ENCODE measurements at regions not wholly inside any gene's neighbourhood (a gene's known extent, or its start where the extent isn't known, plus 50 kb on each side); places are given as distances from the start of the nearest gene placed in this dataset.

GRCh38 chr15:62269504-62269903 is 104.4 kb upstream of the C2CD4B start:
- H2AFZ ChIP-seq (ENCODE audit: low read length), result no peak overlapping the region
- no peaks in the 10 kb centered on the region for H3K27me3 ChIP-seq (ENCODE audit: control insufficient read depth, insufficient read depth, low read length)
- TF ChIP-seq CTCF (conservative IDR thresholded peaks at IDR 0.05 in 1 of 2, IDR thresholded peaks at IDR 0.05 in 1 of 2; ENCODE audit: low read depth in 1 of 2, low read length in 2 of 2) (no peak), EZH2 (IDR thresholded peaks at IDR 0.05; ENCODE audit: low read length, missing control alignments) (no peak)
- H3K4me3 ChIP-seq (replicated peaks in 1 of 4; ENCODE audit: control extremely low read depth in 1 of 4, insufficient read depth in 1 of 4, low read depth in 3 of 4, low read length in 4 of 4), result no peak overlapping the region
- H3K4me1 ChIP-seq (ENCODE audit: control insufficient read depth, extremely low read depth, insufficient read depth, low read length), result no peaks in the 10 kb centered on the region
- DNase-seq (ENCODE audit: low read depth in 2 of 2), result peak in 1 of 2 donors; percentile 3
- H4K20me1 ChIP-seq (ENCODE audit: control insufficient read depth, extremely low read depth, insufficient read depth, low read length), result no peaks in the 10 kb centered on the region
- H3K36me3 ChIP-seq (ENCODE audit: control insufficient read depth, insufficient read depth, low read length), result no peaks in the 10 kb centered on the region
- no peak overlapping the region for H3K4me2 ChIP-seq (ENCODE audit: extremely low read depth, insufficient read depth, low read length)
- H3K79me2 ChIP-seq (ENCODE audit: control insufficient read depth, insufficient read depth, low read length), result no peaks in the 10 kb centered on the region
- no peaks in the 10 kb centered on the region for H3K9me3 ChIP-seq (ENCODE audit: control insufficient read depth, insufficient read depth, low read depth, low read length)
- no peak overlapping the region for H3K27ac ChIP-seq (ENCODE audit: insufficient read depth, low read length)
- no peak overlapping the region for H3K9ac ChIP-seq (ENCODE audit: insufficient read depth, low read length)

- no peak for DNase-seq (ENCODE audit: low read depth in 2 of 2)
- no peak overlapping the region for H2AFZ ChIP-seq (ENCODE audit: low read length)
- no peak overlapping the region for H3K27ac ChIP-seq (ENCODE audit: insufficient read depth, low read length)
- no peaks in the 10 kb centered on the region for H3K4me1 ChIP-seq (ENCODE audit: control insufficient read depth, extremely low read depth, insufficient read depth, low read length)
- H3K27me3 ChIP-seq (ENCODE audit: control insufficient read depth, insufficient read depth, low read length), result no peaks in the 10 kb centered on the region
- no peaks in the 10 kb centered on the region for H3K36me3 ChIP-seq (ENCODE audit: control insufficient read depth, insufficient read depth, low read length)
- no peak overlapping the region for H3K4me2 ChIP-seq (ENCODE audit: extremely low read depth, insufficient read depth, low read length)
- no peak overlapping the region for H3K9ac ChIP-seq (ENCODE audit: insufficient read depth, low read length)
- no peak overlapping the region for H3K4me3 ChIP-seq (replicated peaks in 1 of 4; ENCODE audit: control extremely low read depth in 1 of 4, insufficient read depth in 1 of 4, low read depth in 3 of 4, low read length in 4 of 4)
- H3K9me3 ChIP-seq (ENCODE audit: control insufficient read depth, insufficient read depth, low read depth, low read length), result no peaks in the 10 kb centered on the region
- TF ChIP-seq EZH2 (IDR thresholded peaks at IDR 0.05; ENCODE audit: low read length, missing control alignments), result no peak
- TF ChIP-seq CTCF (conservative IDR thresholded peaks at IDR 0.05 in 1 of 2, IDR thresholded peaks at IDR 0.05 in 1 of 2; ENCODE audit: low read depth in 1 of 2, low read length in 2 of 2), result no peak
- H4K20me1 ChIP-seq (ENCODE audit: control insufficient read depth, extremely low read depth, insufficient read depth, low read length), result no peaks in the 10 kb centered on the region
- no peaks in the 10 kb centered on the region for H3K79me2 ChIP-seq (ENCODE audit: control insufficient read depth, insufficient read depth, low read length)
Measured at GRCh38 chr15:62270216-62270921, 105.3 kb upstream of the C2CD4B start.

- H3K4me1 ChIP-seq (ENCODE audit: control insufficient read depth, extremely low read depth, insufficient read depth, low read length), result no peaks in the 10 kb centered on the region
- H3K9me3 ChIP-seq (ENCODE audit: control insufficient read depth, insufficient read depth, low read depth, low read length), result no peaks in the 10 kb centered on the region
- no peak overlapping the region for H3K27ac ChIP-seq (ENCODE audit: insufficient read depth, low read length)
- DNase-seq (ENCODE audit: low read depth in 2 of 2), result no peak
- no peak overlapping the region for H3K9ac ChIP-seq (ENCODE audit: insufficient read depth, low read length)
- H4K20me1 ChIP-seq (ENCODE audit: control insufficient read depth, extremely low read depth, insufficient read depth, low read length), result no peaks in the 10 kb centered on the region
- H3K27me3 ChIP-seq (ENCODE audit: control insufficient read depth, insufficient read depth, low read length), result no peaks in the 10 kb centered on the region
- no peak overlapping the region for H3K4me3 ChIP-seq (replicated peaks in 1 of 4; ENCODE audit: control extremely low read depth in 1 of 4, insufficient read depth in 1 of 4, low read depth in 3 of 4, low read length in 4 of 4)
- no peak overlapping the region for H2AFZ ChIP-seq (ENCODE audit: low read length)
- H3K4me2 ChIP-seq (ENCODE audit: extremely low read depth, insufficient read depth, low read length), result no peak overlapping the region
- TF ChIP-seq CTCF (conservative IDR thresholded peaks at IDR 0.05 in 1 of 2, IDR thresholded peaks at IDR 0.05 in 1 of 2; ENCODE audit: low read depth in 1 of 2, low read length in 2 of 2) (no peak), EZH2 (IDR thresholded peaks at IDR 0.05; ENCODE audit: low read length, missing control alignments) (no peak)
- no peaks in the 10 kb centered on the region for H3K79me2 ChIP-seq (ENCODE audit: control insufficient read depth, insufficient read depth, low read length)
- no peaks in the 10 kb centered on the region for H3K36me3 ChIP-seq (ENCODE audit: control insufficient read depth, insufficient read depth, low read length)
Measured at GRCh38 chr15:62272290-62272689, 107.2 kb upstream of the C2CD4B start.

Data from fibroblast of lung (primary cell).